Caki2 (cell line): ENCODE measurements at regions not wholly inside any gene's neighbourhood (a gene's known extent, or its start where the extent isn't known, plus 50 kb on each side); places are given as distances from the start of the nearest gene placed in this dataset.
"Not testable (repeated sequence)": the region's sequence is repeated elsewhere in the genome, so short reads cannot be mapped to it uniquely, and the experiment has no call there.

Experiments used
- DNase-seq: peaks from one replicate; pipeline ENCODE4 v3.0.0-alpha.2; 2015; ENCODE audit warnings: low read depth
- in situ Hi-C: cut with HindIII; loops from 2 replicates; pipeline ENCODE4 v1.10.0; 2016; ENCODE audit warnings: low sequenced_read_pairs, low pct_unique_long_range_greater_than_20kb, mixed read lengths

- no peak for DNase-seq
- in situ Hi-C loops, result no loop called here
Measured at GRCh38 chr4:24202579-24202978, 312.7 kb upstream of the PPARGC1A start.

GRCh38 chr4:24197955-24198354, 308.1 kb upstream of the PPARGC1A start:
- DNase-seq, result no peak
- in situ Hi-C loops, result no loop called here

- in situ Hi-C loops, result no loop called here
- no peak for DNase-seq
Measured at GRCh38 chr4:24196785-24197184, 306.9 kb upstream of the PPARGC1A start.

- in situ Hi-C loops, result no loop called here
Measured at GRCh38 chr4:24195991-24196736, 306.3 kb upstream of the PPARGC1A start.

GRCh38 chr4:24192018-24192641, 302.3 kb upstream of the PPARGC1A start:
- in situ Hi-C loops, result no loop called here
- DNase-seq, result no peak

More at GRCh38 chr4:24195991-24196736, 306.3 kb upstream of the PPARGC1A start:
- DNase-seq, result no peak

GRCh38 chr4:24190761-24191695, 301.2 kb upstream of the PPARGC1A start:
- no peak for DNase-seq
- in situ Hi-C loops, result no loop called here

- DNase-seq, result no peak
- in situ Hi-C loops, result no loop called here
Measured at GRCh38 chr4:24188459-24188858, 298.6 kb upstream of the PPARGC1A start.

- in situ Hi-C loops, result no loop called here
- no peak for DNase-seq
Measured at GRCh38 chr4:24186466-24186865, 296.6 kb upstream of the PPARGC1A start.

- in situ Hi-C loops, result no loop called here
- DNase-seq, result no peak
Measured at GRCh38 chr4:24181005-24181404, 291.2 kb upstream of the PPARGC1A start.

GRCh38 chr4:24180586-24180985, 290.7 kb upstream of the PPARGC1A start:
- DNase-seq, result no peak
- in situ Hi-C loops, result no loop called here

GRCh38 chr4:24179201-24179840, 289.5 kb upstream of the PPARGC1A start:
- no peak for DNase-seq
- in situ Hi-C loops, result no loop called here

- in situ Hi-C loops, DNase-seq: not testable (repeated sequence)
Measured at GRCh38 chr4:24177443-24177842, 287.6 kb upstream of the PPARGC1A start.

GRCh38 chr4:24175707-24176106, 285.9 kb upstream of the PPARGC1A start:
- no peak for DNase-seq
- in situ Hi-C loops, result no loop called here

GRCh38 chr4:24174602-24175001, 284.8 kb upstream of the PPARGC1A start:
- in situ Hi-C loops, result no loop called here
- DNase-seq, result no peak

GRCh38 chr4:24172406-24172805, 282.6 kb upstream of the PPARGC1A start:
- in situ Hi-C loops, result no loop called here
- DNase-seq, result no peak

GRCh38 chr4:24169956-24170355, 280.1 kb upstream of the PPARGC1A start:
- in situ Hi-C loops, result no loop called here

GRCh38 chr4:24168658-24169057, 278.8 kb upstream of the PPARGC1A start:
- DNase-seq, result no peak
- in situ Hi-C loops, result no loop called here

More at GRCh38 chr4:24169956-24170355, 280.1 kb upstream of the PPARGC1A start:
- DNase-seq, result no peak

GRCh38 chr4:24166501-24166900, 276.7 kb upstream of the PPARGC1A start:
- in situ Hi-C loops, result no loop called here
- no peak for DNase-seq
